H1 (cell line): ENCODE measurements at regions not wholly inside any gene's neighbourhood (a gene's known extent, or its start where the extent isn't known, plus 50 kb on each side); places are given as distances from the start of the nearest gene placed in this dataset.

ENCODE experiments used
- CTCF ChIA-PET: fragments of 300-600 bp; sonication (Branson Sonifier 250); formaldehyde crosslinking; loops from one replicate; lab custom pipeline; 2021; ENCODE audit not compliant: partially characterized antibody; lab: Charles Lee
- POLR2A ChIA-PET: fragments of 300-600 bp; sonication (Branson Sonifier 250); formaldehyde crosslinking; loops from one replicate; lab custom pipeline; 2021; ENCODE audit warnings: inconsistent platforms; ENCODE audit not compliant: partially characterized antibody; lab: Charles Lee
- DNase-seq, 2 experiments: peaks; one replicate each; pipeline versions ENCODE4 v3.0.0 to v3.0.0-alpha.2; 2010 to 2022; ENCODE audit warnings: low spot score in 2 of 2, low read depth in 1 of 2, mixed read lengths in 1 of 2
- FAIRE-seq: peaks from 2 replicates; lab custom pipeline; 2011; peaks lifted over from hg19 to GRCh38; lab: Jason Lieb, UNC
- H2AFZ ChIP-seq: 2 replicates; pipeline ENCODE4 v1.8.1; 2012; ENCODE audit warnings: low read length, inconsistent platforms
- H2AK5ac ChIP-seq: 2 replicates; pipeline ENCODE4 v1.6.1; 2013; ENCODE audit warnings: low read depth, low read length
- H2BK120ac ChIP-seq: replicated peaks from 2 replicates; pipeline ENCODE3; 2013; ENCODE audit warnings: low read depth, low read length, inconsistent platforms
- H2BK12ac ChIP-seq: 2 replicates; pipeline ENCODE4 v1.6.1; 2013; ENCODE audit warnings: low read depth, low read length
- H2BK15ac ChIP-seq: 2 replicates; pipeline ENCODE4 v1.6.1; 2013; ENCODE audit warnings: low read length
- H2BK20ac ChIP-seq: 2 replicates; pipeline ENCODE4 v1.6.1; 2013; ENCODE audit warnings: low read length
- H2BK5ac ChIP-seq: 2 replicates; pipeline ENCODE4 v1.6.1; 2013; ENCODE audit warnings: low read depth, low read length
- H3K14ac ChIP-seq: 2 replicates; pipeline ENCODE4 v1.6.1; 2013; ENCODE audit warnings: inconsistent platforms; ENCODE audit not compliant: insufficient read length
- H3K18ac ChIP-seq: 2 replicates; pipeline ENCODE4 v1.6.1; 2013; ENCODE audit warnings: low read length; ENCODE audit errors: extremely low read depth
- H3K23ac ChIP-seq: 2 replicates; pipeline ENCODE4 v1.6.1; 2013; ENCODE audit warnings: inconsistent platforms; ENCODE audit not compliant: insufficient read length
- H3K23me2 ChIP-seq: 2 replicates; pipeline ENCODE4 v1.6.1; 2013; ENCODE audit warnings: low read depth, low read length
- H3K27ac ChIP-seq: 2 replicates; pipeline ENCODE4 v1.6.1; 2011; ENCODE audit warnings: low read depth, low read length, inconsistent platforms
- H3K27me3 ChIP-seq, 4 experiments: replicated peaks in 1 of 4; 1 replicate in 1 of 4; 2 replicates in 3 of 4; pipeline versions ENCODE4 v1.6.1 to v1.8.1; 2011 to 2013; ENCODE audit warnings: low read length in 3 of 4, mild to moderate bottlenecking in 3 of 4, inconsistent platforms in 2 of 4, mixed read lengths in 2 of 4, moderate library complexity in 1 of 4; ENCODE audit not compliant: control insufficient read depth in 3 of 4, insufficient read depth in 3 of 4; ENCODE audit errors: extremely low read depth in 1 of 4
- H3K36me3 ChIP-seq, 4 experiments: 2 replicates each; pipeline versions ENCODE4 v1.6.1 to v1.8.1; 2011 to 2013; ENCODE audit warnings: mild to moderate bottlenecking in 4 of 4, low read length in 3 of 4, moderate library complexity in 2 of 4, control low read depth in 1 of 4, inconsistent platforms in 1 of 4; ENCODE audit not compliant: insufficient read depth in 4 of 4, control insufficient read depth in 2 of 4
- H3K4ac ChIP-seq: replicated peaks from 2 replicates; pipeline ENCODE3; 2013; ENCODE audit warnings: low read length, low read depth, mixed read lengths, inconsistent platforms; ENCODE audit not compliant: insufficient read length
- H3K4me1 ChIP-seq, 4 experiments: replicated peaks in 1 of 4; 1 replicate in 1 of 4; 2 replicates in 3 of 4; pipeline versions ENCODE4 v1.6.1 to v1.8.1; 2011 to 2013; ENCODE audit warnings: low read length in 3 of 4, inconsistent platforms in 2 of 4, mixed read lengths in 1 of 4; ENCODE audit not compliant: insufficient read depth in 4 of 4, control insufficient read depth in 3 of 4
- H3K4me2 ChIP-seq, 2 experiments: 2 replicates each; pipeline versions ENCODE4 v1.6.1 to v1.8.1; 2011 to 2013; ENCODE audit warnings: low read depth in 2 of 2, low read length in 2 of 2, control low read depth in 1 of 2, inconsistent platforms in 1 of 2, mild to moderate bottlenecking in 1 of 2; ENCODE audit not compliant: insufficient read depth in 1 of 2
- H3K4me3 ChIP-seq, 4 experiments: fragments of 200-600, 300-600 bp in 1 of 4; sonication (generic), shearing (Covaris generic), sonication (Bioruptor Twin) in 1 of 4; 2 replicates each; pipeline versions ENCODE4 v1.5.1 to v1.8.1; 2011 to 2016; ENCODE audit warnings: low read length in 4 of 4, low read depth in 3 of 4, control low read depth in 2 of 4, inconsistent platforms in 2 of 4, mild to moderate bottlenecking in 2 of 4, mixed read lengths in 1 of 4, moderate library complexity in 1 of 4; ENCODE audit not compliant: insufficient read depth in 2 of 4; ENCODE audit errors: extremely low read depth in 1 of 4
- H3K56ac ChIP-seq: replicated peaks from 2 replicates; pipeline ENCODE3; 2013; ENCODE audit warnings: low read depth, mild to moderate bottlenecking, mixed read lengths, low read length, inconsistent platforms; ENCODE audit not compliant: insufficient read length
- H3K79me1 ChIP-seq: 2 replicates; pipeline ENCODE4 v1.6.1; 2013; ENCODE audit warnings: low read depth, low read length, control low read depth
- H3K79me2 ChIP-seq, 2 experiments: 2 replicates each; pipeline versions ENCODE4 v1.6.1 to v1.8.1; 2012 to 2013; ENCODE audit warnings: low read length in 2 of 2, mild to moderate bottlenecking in 2 of 2, inconsistent platforms in 1 of 2; ENCODE audit not compliant: insufficient read depth in 2 of 2, control insufficient read depth in 1 of 2
- H3K9ac ChIP-seq, 4 experiments: replicated peaks in 1 of 4; 1 replicate in 1 of 4; 2 replicates in 3 of 4; pipeline versions ENCODE4 v1.6.1 to v1.8.1; 2011 to 2013; ENCODE audit warnings: low read depth in 3 of 4, low read length in 3 of 4, control low read depth in 2 of 4, mild to moderate bottlenecking in 2 of 4, moderate library complexity in 2 of 4, inconsistent platforms in 1 of 4; ENCODE audit errors: extremely low read depth in 1 of 4
- H3K9me3 ChIP-seq, 2 experiments: 2 replicates each; pipeline versions ENCODE4 v1.6.1 to v1.8.1; 2012 to 2013; ENCODE audit warnings: mild to moderate bottlenecking in 2 of 2, moderate library complexity in 2 of 2, control low read depth in 1 of 2, inconsistent platforms in 1 of 2, low read depth in 1 of 2, low read length in 1 of 2, mixed read lengths in 1 of 2; ENCODE audit not compliant: insufficient read depth in 2 of 2
- H4K20me1 ChIP-seq, 2 experiments: replicated peaks in 1 of 2; 2 replicates each; pipeline versions ENCODE3 to v1.8.1; 2011 to 2013; ENCODE audit warnings: inconsistent platforms in 2 of 2, low read length in 2 of 2, mild to moderate bottlenecking in 1 of 2; ENCODE audit not compliant: insufficient read depth in 2 of 2, control insufficient read depth in 1 of 2
- H4K5ac ChIP-seq: 2 replicates; pipeline ENCODE4 v1.6.1; 2013; ENCODE audit warnings: low read length, low read depth, mixed read lengths, inconsistent platforms; ENCODE audit not compliant: insufficient read length
- H4K8ac ChIP-seq: 2 replicates; pipeline ENCODE4 v1.8.0; 2013; ENCODE audit warnings: mild to moderate bottlenecking, moderate library complexity, low read length, inconsistent platforms; ENCODE audit not compliant: insufficient read depth; ENCODE audit errors: extremely low read depth
- H4K91ac ChIP-seq: replicated peaks from 2 replicates; pipeline ENCODE3; 2013; ENCODE audit warnings: low read length, mixed read lengths, inconsistent platforms; ENCODE audit not compliant: insufficient read length
- BCL11A ChIP-seq, 2 experiments: IDR thresholded peaks; one replicate each; pipeline ENCODE4 v1.6.1; 2011; ENCODE audit warnings: low read depth in 2 of 2, low read length in 2 of 2, mild to moderate bottlenecking in 2 of 2
- GTF2F1 ChIP-seq: IDR thresholded peaks from 2 replicates; pipeline ENCODE4 v1.6.1; 2012; ENCODE audit warnings: low read depth, low read length, improper control_type of control experiment, borderline replicate concordance
- HDAC2 ChIP-seq, 2 experiments: fragments of 300-600 bp in 1 of 2; sonication (generic) in 1 of 2; IDR thresholded peaks; 2 replicates each; pipeline ENCODE4 v1.6.1; 2011 to 2012; ENCODE audit warnings: low read depth in 2 of 2, low read length in 2 of 2, mild to moderate bottlenecking in 2 of 2, moderate library complexity in 2 of 2, borderline replicate concordance in 1 of 2, inconsistent platforms in 1 of 2
- HDAC6 ChIP-seq: IDR thresholded peaks from one replicate; pipeline ENCODE4 v1.7.1; 2012; ENCODE audit warnings: low read depth, mild to moderate bottlenecking, inconsistent platforms, low read length, moderate library complexity
- POLR2AphosphoS5 ChIP-seq: IDR thresholded peaks from 2 replicates; pipeline ENCODE4 v1.6.1; 2011; ENCODE audit warnings: low read depth, low read length
- ZNF274 ChIP-seq: IDR thresholded peaks from 2 replicates; pipeline ENCODE4 v1.7.0; 2012; ENCODE audit warnings: low read length, borderline replicate concordance; ENCODE audit errors: extremely low read depth
- WGBS, 2 experiments: shearing (Covaris generic) in 1 of 2; methylation state at CpG; one replicate each; pipeline versions ENCODE4 v1.1.6 to v1.1.7; 2013 to 2015; ENCODE audit warnings: low lambda C conversion rate in 2 of 2, mixed read lengths in 2 of 2, inconsistent platforms in 1 of 2, low coverage in 1 of 2, missing lambda C conversion rate in 1 of 2; ENCODE audit not compliant: insufficient replicate concordance in 2 of 2, insufficient coverage in 1 of 2, insufficient read length in 1 of 2; ENCODE audit errors: extremely low coverage in 1 of 2, missing lambda C conversion rate in 1 of 2; 5-methylcytosine and 5-hydroxymethylcytosine counted together
- TF ChIP-seq, protein P1 (sequence below): IDR thresholded peaks from 2 replicates; pipeline ENCODE4 v1.6.1; 2011; ENCODE audit warnings: low read depth, mild to moderate bottlenecking, low read length; ENCODE audit not compliant: insufficient read depth
- TF ChIP-seq, protein P2 (sequence below): IDR thresholded peaks from 2 replicates; pipeline ENCODE4 v1.6.1; 2011; ENCODE audit warnings: low read length, improper control_type of control experiment

DNA sequence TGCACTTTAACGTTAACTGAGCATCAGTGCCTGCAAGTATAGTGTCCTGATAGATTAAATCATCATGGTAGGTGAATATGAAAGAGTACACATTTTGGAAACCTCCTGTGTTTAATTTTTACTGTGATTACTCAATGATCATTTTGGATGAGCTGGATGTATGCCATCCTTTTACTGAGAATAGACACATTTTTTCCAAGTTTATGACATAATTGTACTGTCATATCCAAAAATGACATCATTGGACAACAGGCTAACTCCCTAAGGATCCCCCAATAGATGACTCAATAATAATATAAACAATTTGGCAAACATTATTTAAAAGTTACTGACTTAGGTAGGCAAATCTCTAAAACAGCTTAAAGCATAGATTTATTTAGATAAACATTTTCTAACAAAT lies 410.8 kb upstream of the REG3G start:
- Histone ChIP-seq H3K4me2 (no peak overlapping the region), H3K4ac (no peak overlapping the region), H3K23ac (no peak overlapping the region), H2BK15ac (no peak overlapping the region), H3K9ac (no peak overlapping the region), H4K91ac (no peak overlapping the region), H3K79me1 (no peaks in the 10 kb centered on the region), H4K20me1 (no peaks in the 10 kb centered on the region), H2BK12ac (no peak overlapping the region), H3K4me1 (no peaks in the 10 kb centered on the region), H3K36me3 (no peaks in the 10 kb centered on the region), H2BK120ac (no peak overlapping the region), H2AFZ (no peak overlapping the region), H3K27me3 (no peaks in the 10 kb centered on the region), H3K79me2 (no peaks in the 10 kb centered on the region), H2AK5ac (no peak overlapping the region), H2BK5ac (no peak overlapping the region), H4K8ac (no peak overlapping the region), H4K5ac (no peak overlapping the region), H3K9me3 (no peaks in the 10 kb centered on the region), H3K4me3 (no peak overlapping the region)
- no peak for FAIRE-seq
- ChIA-PET POLR2A (no interaction called here), CTCF (no interaction called here)
- WGBS, 2 experiments, result 85% methylated on average over 1 of the region's 1 CpG; no CpG with 5 or more reads in 1 of the 2 experiments
- TF ChIP-seq BCL11A (IDR thresholded peaks at IDR 0.05; ENCODE audit: low read depth in 2 of 2, low read length in 2 of 2), result no peak
- no peak for TF ChIP-seq GTF2F1
- no peak for TF ChIP-seq ZNF274
- TF ChIP-seq POLR2AphosphoS5, result no peak
- TF ChIP-seq, protein P1, sequence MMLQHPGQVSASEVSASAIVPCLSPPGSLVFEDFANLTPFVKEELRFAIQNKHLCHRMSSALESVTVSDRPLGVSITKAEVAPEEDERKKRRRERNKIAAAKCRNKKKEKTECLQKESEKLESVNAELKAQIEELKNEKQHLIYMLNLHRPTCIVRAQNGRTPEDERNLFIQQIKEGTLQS, result no peak
- TF ChIP-seq HDAC6, result no peak
- TF ChIP-seq HDAC2 (IDR thresholded peaks at IDR 0.05; ENCODE audit: borderline replicate concordance in 1 of 2, low read depth in 2 of 2, low read length in 2 of 2), result no peak
- TF ChIP-seq, protein P2, sequence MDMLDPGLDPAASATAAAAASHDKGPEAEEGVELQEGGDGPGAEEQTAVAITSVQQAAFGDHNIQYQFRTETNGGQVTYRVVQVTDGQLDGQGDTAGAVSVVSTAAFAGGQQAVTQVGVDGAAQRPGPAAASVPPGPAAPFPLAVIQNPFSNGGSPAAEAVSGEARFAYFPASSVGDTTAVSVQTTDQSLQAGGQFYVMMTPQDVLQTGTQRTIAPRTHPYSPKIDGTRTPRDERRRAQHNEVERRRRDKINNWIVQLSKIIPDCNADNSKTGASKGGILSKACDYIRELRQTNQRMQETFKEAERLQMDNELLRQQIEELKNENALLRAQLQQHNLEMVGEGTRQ, result no peak
- TF ChIP-seq, all 59 proteins: peak for 0
- no peak overlapping the region for H3K56ac ChIP-seq
- no peaks in the 10 kb centered on the region for H3K23me2 ChIP-seq
- no peak overlapping the region for H2BK20ac ChIP-seq
- no peak for DNase-seq
- H3K18ac ChIP-seq, result no peak overlapping the region
- no peak overlapping the region for H3K14ac ChIP-seq
- no peak overlapping the region for H3K27ac ChIP-seq
